ENCODE measurements at regions not wholly inside any gene's neighbourhood (a gene's known extent, or its start where the extent isn't known, plus 50 kb on each side); places are given as distances from the start of the nearest gene placed in this dataset.

DNA sequence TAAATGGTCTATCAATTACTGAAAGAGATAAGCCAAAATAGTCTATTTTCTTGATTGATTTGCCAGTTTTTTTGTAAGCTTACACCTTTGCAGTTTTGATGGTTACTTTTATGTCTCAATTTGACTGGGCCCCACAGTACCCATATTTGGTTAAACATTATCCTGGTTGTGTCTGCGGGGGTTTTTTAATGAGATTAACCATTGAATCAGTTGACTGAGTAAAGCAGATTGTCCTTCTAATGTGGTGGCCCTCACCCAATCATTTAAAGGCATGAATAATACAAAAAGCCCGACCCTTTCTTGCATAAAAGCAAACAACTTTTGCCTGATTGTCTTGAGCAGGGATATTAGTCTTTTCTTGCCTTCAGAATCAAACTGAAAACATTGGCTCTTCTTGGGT lies 650.0 kb upstream of the RGS18 start:
- no peak for TF ChIP-seq POLR2AphosphoS5 (IDR thresholded peaks at IDR 0.05; ENCODE audit: low read depth, low read length)
- no peak for TF ChIP-seq POLR2A (IDR thresholded peaks at IDR 0.05; ENCODE audit: low read depth, low read length)
- TF ChIP-seq POU2F2 (IDR thresholded peaks at IDR 0.05; ENCODE audit: low read depth, low read length): no peak

Data from GM12891 (cell line).